ENCODE measurements at regions not wholly inside any gene's neighbourhood (a gene's known extent, or its start where the extent isn't known, plus 50 kb on each side); places are given as distances from the start of the nearest gene placed in this dataset.
A peak's percentile ranks its signal among the peaks of the same experiment; 100 is the strongest.

GRCh38 chr2:186407611-186408010 lies 78.4 kb upstream of the ZC3H15 start:
- Histone ChIP-seq H3K4me1 (no peaks in the 10 kb centered on the region), H3K27ac (no peak overlapping the region), H3K9me3 (no peaks in the 10 kb centered on the region), H3K4me3 (no peak overlapping the region), H3K36me3 (no peaks in the 10 kb centered on the region), H3K27me3 (no peaks in the 10 kb centered on the region)
- intact Hi-C loops (cut with DNase I; ENCODE audit: low total_unique reads): no loop called here
- TF ChIP-seq POLR2A (IDR thresholded peaks at IDR 0.05) (no peak), CTCF (IDR thresholded peaks at IDR 0.05) (no peak), EP300 (IDR thresholded peaks at IDR 0.05) (no peak)
- 88 to 96% (median 93%) methylated on average over 3 of the region's 3 CpGs for WGBS, 5 donors
- DNase-seq: no peak

DNA sequence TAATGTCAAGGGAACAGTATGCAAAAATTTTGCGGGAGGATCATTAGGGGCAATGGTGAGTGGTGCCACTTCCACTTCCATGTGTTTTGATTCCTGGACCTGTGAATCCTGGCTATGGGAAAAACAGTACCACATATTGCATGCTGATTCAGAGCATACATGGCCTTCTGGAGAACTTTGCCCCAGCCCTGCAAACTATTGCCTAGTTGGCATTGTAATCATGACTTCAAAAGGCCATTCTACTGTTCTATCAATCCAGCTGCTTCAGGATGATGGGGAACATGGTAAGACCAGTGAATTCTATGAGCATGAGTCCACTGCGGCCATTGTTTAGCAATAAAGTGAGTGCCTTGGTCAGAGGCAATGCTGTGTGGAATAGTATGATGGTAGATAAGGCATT lies 75.3 kb upstream of the ZC3H15 start:
- H3K4me3 ChIP-seq: no peak overlapping the region
- no peak for DNase-seq

DNA sequence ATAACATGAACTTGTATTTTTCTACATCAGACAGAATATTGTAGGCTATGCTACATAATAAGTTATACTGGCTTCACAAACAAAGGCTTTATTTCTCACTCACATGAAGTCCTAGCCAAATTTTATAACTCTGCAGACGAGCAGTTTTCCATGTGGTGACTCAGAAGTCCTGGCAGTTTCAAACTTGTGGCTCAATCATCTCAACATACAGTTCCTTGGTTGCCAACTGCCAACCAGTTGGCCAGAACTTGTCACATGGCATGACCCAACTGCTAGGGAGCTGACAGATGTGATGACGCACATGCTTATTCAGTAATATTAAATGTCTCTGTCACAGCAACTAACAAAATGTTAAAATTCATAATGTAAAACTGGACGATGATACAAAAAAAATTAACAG lies 63.8 kb upstream of the ZC3H15 start:
- Histone ChIP-seq H3K4me3 (no peak overlapping the region), H3K9me3 (no peaks in the 10 kb centered on the region), H3K36me3 (no peaks in the 10 kb centered on the region), H3K4me1 (peaks cover 0 to 26% (median 5%) of the 10 kb centered on the region in 4 donors), H3K27me3 (no peaks in the 10 kb centered on the region), H3K27ac (no peak overlapping the region)
- DNase-seq: peak in 1 of 2 donors; percentile 29
- WGBS, 5 donors: 53 to 72% (median 61%) methylated on average over 3 of the region's 3 CpGs
- intact Hi-C loops (cut with DNase I; ENCODE audit: low total_unique reads): no loop called here
- TF ChIP-seq POLR2A (IDR thresholded peaks at IDR 0.05) (no peak), POLR2AphosphoS5 (IDR thresholded peaks at IDR 0.05) (peak in 2 of 3 donors; percentile 28 to 55), CTCF (IDR thresholded peaks at IDR 0.05) (no peak), EP300 (IDR thresholded peaks at IDR 0.05) (no peak)

More for the DNA sequence above, 75.3 kb upstream of the ZC3H15 start:
- no peak for TF ChIP-seq POLR2AphosphoS5 (IDR thresholded peaks at IDR 0.05)
- no peak for TF ChIP-seq EP300 (IDR thresholded peaks at IDR 0.05)
- TF ChIP-seq CTCF (IDR thresholded peaks at IDR 0.05): no peak
- no peak for TF ChIP-seq POLR2A (IDR thresholded peaks at IDR 0.05)
- intact Hi-C loops (cut with DNase I; ENCODE audit: low total_unique reads): no loop called here
- no peaks in the 10 kb centered on the region for H3K9me3 ChIP-seq
- H3K27ac ChIP-seq: no peak overlapping the region
- WGBS, 5 donors: 95 to 100% (median 98%) methylated on average over 2 of the region's 2 CpGs
- H3K36me3 ChIP-seq: no peaks in the 10 kb centered on the region
- no peaks in the 10 kb centered on the region for H3K4me1 ChIP-seq
- no peaks in the 10 kb centered on the region for H3K27me3 ChIP-seq

GRCh38 chr2:186423481-186423880 lies 62.6 kb upstream of the ZC3H15 start:
- Histone ChIP-seq H3K9me3 (no peaks in the 10 kb centered on the region), H3K4me3 (no peak overlapping the region), H3K36me3 (no peaks in the 10 kb centered on the region), H3K27me3 (no peaks in the 10 kb centered on the region), H3K4me1 (peaks cover 0 to 26% (median 5%) of the 10 kb centered on the region in 4 donors), H3K27ac (no peak overlapping the region)
- DNase-seq: no peak
- intact Hi-C loops (cut with DNase I; ENCODE audit: low total_unique reads): no loop called here
- no peak for TF ChIP-seq EP300 (IDR thresholded peaks at IDR 0.05)
- no peak for TF ChIP-seq POLR2AphosphoS5 (IDR thresholded peaks at IDR 0.05)
- WGBS, 5 donors: 52 to 68% (median 66%) methylated on average over 2 of the region's 2 CpGs

DNA sequence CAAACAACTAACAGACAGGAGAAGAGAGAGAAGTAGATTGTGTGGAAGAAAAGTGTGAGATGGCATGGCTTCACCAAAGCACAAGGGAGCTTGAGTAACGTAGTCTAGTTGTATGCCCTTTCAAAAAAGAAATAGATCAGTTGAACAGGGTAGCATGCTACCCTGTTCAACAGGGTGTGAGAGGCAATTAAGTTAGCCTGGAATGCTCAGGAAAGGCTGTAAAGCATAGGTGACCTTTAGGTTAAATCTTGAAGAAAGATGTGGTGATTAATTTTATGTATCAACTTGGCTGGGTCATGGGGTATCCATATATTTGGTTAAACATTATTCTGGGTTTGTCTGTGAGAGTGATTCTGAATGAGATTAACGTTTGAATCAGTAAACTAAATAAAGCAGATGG lies 61.8 kb upstream of the ZC3H15 start:
- WGBS, 5 donors: 52 to 56% (median 54%) methylated on average over 2 of the region's 2 CpGs
- Histone ChIP-seq H3K4me1 (peaks cover 0 to 26% (median 5%) of the 10 kb centered on the region in 4 donors), H3K4me3 (no peak overlapping the region), H3K27ac (no peak overlapping the region), H3K9me3 (no peaks in the 10 kb centered on the region), H3K36me3 (no peaks in the 10 kb centered on the region), H3K27me3 (no peaks in the 10 kb centered on the region)
- no peak for DNase-seq
- intact Hi-C loops (cut with DNase I; ENCODE audit: low total_unique reads): no loop called here
- TF ChIP-seq POLR2A (IDR thresholded peaks at IDR 0.05) (no peak), EP300 (IDR thresholded peaks at IDR 0.05) (no peak), POLR2AphosphoS5 (IDR thresholded peaks at IDR 0.05) (no peak), CTCF (IDR thresholded peaks at IDR 0.05) (no peak)
